HG02973 (cell line): ENCODE measurements at regions not wholly inside any gene's neighbourhood (a gene's known extent, or its start where the extent isn't known, plus 50 kb on each side); places are given as distances from the start of the nearest gene placed in this dataset.

Source experiments
- ATAC-seq: cut with Tn5 transposase; IDR thresholded peaks from one replicate; pipeline ENCODE4 v1.9.1; 2021; ENCODE audit warnings: moderate library complexity; ENCODE audit not compliant: unreplicated experiment

- no peak for ATAC-seq
Measured at GRCh38 chr4:85376285-85376684, 98.7 kb upstream of the ARHGAP24 start.

- ATAC-seq: no peak
Measured at GRCh38 chr4:85381968-85382367, 93.0 kb upstream of the ARHGAP24 start.

GRCh38 chr4:85391071-85391470, 83.9 kb upstream of the ARHGAP24 start:
- ATAC-seq: no peak

- ATAC-seq: peak; percentile 75
Measured at GRCh38 chr4:85391589-85392410, 83.2 kb upstream of the ARHGAP24 start.

GRCh38 chr4:85393201-85393600, 81.7 kb upstream of the ARHGAP24 start:
- ATAC-seq: peak; percentile 57

DNA sequence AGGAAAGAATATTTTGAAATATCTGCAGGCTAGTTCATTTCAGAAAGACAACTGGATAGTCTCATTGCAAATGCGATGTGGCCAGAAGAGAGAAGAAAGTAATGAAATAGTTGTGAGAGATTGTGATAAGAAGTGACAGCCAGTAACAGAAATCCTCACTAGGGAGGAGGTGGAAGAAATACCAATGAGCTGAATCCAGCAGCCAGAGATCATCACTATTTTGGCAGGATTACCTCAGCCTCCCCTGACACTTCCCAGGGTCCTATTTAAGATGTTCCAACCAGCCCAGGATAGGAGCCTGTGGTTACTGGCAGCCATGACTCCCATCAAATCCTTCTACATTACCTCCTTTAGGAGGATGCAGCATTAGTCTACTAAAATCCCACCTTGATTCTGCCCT, 76.7 kb upstream of the ARHGAP24 start:
- no peak for ATAC-seq

DNA sequence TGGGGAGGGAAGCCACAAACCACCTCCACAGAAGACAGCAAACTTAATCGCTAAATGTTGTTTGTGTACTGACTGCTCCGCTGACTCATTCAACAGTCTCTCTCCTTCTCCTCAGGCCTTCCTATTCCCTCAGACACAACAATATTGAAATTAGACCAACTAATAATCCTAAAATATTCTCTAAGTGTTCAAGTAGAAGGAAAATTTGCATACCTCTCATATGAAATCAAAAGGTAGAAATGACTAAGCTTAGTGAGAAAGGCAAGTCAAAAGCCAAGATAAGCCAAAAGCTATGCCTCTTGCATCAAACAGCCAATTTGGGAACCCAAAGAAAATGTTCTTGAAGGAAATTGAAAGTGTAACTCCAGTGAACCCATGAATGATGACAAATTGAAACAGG, 75.7 kb upstream of the ARHGAP24 start:
- peak; percentile 90 for ATAC-seq

DNA sequence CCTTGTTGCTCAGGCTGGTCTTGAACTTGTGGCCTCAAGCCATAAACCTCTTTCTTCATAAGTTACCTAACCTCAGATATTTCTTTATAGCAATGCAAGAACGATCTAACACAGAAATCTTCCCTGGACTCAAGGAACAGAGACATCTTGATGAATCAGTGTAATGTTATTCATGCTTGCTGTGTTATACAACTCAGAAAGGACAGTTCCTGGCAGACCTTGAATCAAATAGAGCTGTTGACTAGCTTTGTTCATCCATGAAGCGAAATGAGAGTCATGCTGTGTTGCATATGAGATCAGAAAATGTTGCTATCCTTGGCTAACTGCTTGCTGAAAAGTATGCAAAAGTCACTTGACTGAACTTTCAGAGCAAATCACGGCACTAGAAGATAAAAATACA, 72.6 kb upstream of the ARHGAP24 start:
- ATAC-seq: no peak

GRCh38 chr4:85406185-85406584, 68.8 kb upstream of the ARHGAP24 start:
- ATAC-seq: no peak

DNA sequence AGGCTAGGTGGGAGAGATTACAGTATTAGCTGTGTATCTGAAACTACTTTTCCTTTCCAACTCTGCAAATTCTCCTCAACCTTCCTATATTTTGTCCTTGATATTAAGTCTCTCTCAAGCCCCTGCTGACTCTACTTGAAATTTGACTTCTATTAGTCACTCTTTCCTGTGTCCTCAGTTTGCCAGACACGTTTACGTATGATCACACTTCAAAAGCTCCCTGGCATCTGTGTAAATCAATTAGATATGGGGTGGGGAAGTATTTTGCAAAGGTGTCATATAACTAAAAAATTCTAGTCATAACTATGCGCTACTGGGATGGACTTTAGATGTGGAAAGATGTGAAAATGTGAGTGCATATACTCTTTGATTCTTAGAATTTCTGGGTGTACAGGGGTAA, 67.4 kb upstream of the ARHGAP24 start:
- no peak for ATAC-seq

GRCh38 chr4:85408301-85408700, 66.6 kb upstream of the ARHGAP24 start:
- ATAC-seq: no peak

- no peak for ATAC-seq
Measured at GRCh38 chr4:85409251-85409650, 65.7 kb upstream of the ARHGAP24 start.

DNA sequence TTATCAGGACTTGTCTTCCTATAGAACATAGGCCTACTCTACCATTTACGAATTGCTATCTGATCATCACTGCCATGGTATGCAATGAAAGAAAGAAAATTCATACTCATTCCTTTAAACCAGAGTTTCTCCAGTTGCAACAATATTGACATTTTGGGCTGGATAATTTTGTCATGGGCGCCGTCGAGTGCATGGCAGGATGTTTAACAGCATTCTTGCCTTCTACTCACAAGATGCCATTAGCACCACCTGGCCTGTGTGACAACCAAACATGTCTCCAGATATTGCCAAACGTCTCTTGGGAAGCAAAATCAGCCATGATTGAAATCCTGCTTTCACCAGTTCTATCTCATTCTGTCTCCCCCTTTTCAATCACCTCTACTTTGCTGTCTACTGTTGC, 63.6 kb upstream of the ARHGAP24 start:
- no peak for ATAC-seq

DNA sequence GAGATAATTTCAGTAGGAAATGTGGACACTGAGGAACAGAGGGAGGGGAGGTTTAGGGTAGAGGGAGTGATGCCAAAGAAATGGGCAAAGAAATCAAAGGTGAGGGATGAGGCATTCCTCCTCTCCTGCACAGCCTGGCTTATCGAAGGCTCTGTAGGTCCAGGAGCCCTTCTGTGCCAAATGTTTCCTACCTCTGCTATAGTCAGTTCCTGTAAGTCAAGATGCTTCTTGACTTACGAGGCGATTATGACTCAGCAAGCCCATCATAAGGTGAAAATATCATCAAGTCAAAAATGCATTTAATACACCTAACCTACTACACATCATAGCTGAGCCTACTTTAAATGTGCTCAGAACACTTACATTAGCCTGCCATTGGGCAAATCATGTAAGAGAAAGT, 60.0 kb upstream of the ARHGAP24 start:
- no peak for ATAC-seq

- ATAC-seq: no peak
Measured at GRCh38 chr4:85416094-85416493, 58.9 kb upstream of the ARHGAP24 start.

DNA sequence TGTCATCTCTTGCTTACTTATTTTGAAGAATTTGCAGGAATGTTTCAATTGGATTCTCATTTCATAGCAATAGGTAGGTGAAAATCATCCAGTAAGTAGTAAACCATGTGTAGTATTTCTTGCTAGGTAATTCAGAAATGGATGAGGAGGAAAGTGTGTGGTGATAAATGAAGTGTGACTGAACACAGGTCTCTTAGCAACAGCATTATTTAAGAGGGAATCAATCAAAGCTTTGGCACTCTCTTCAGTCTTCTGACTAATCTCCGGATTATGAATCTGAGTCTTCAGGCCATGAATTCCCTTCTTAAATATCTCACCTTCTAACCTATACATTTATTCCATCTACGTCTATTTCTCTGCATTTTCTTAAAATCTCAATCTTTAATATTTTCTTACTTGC, 55.8 kb upstream of the ARHGAP24 start:
- ATAC-seq: no peak

- ATAC-seq: no peak
Measured at GRCh38 chr4:85420831-85421230, 54.1 kb upstream of the ARHGAP24 start.

DNA sequence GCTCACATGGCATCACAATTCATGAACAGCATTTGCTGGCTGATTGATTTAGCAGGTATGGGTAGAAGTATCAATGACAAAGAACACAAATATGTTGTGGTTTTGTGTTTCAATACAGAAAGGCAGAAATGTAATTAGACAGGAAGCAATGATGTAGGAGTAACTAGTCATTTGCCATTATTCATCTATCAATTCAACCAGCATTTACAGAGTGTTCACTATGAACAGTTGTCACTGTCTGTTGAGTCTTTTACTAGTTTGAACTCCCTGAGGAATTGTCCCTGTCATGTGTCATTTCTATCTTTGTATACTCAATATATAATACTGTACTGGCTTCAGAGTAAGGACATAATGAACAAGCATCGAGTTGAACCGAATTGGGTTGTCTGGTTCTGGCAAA, 51.5 kb upstream of the ARHGAP24 start:
- ATAC-seq: peak; percentile 65
